ENCODE measurements at regions not wholly inside any gene's neighbourhood (a gene's known extent, or its start where the extent isn't known, plus 50 kb on each side); places are given as distances from the start of the nearest gene placed in this dataset.
"Not testable (repeated sequence)": the region's sequence is repeated elsewhere in the genome, so short reads cannot be mapped to it uniquely, and the experiment has no call there.

DNA sequence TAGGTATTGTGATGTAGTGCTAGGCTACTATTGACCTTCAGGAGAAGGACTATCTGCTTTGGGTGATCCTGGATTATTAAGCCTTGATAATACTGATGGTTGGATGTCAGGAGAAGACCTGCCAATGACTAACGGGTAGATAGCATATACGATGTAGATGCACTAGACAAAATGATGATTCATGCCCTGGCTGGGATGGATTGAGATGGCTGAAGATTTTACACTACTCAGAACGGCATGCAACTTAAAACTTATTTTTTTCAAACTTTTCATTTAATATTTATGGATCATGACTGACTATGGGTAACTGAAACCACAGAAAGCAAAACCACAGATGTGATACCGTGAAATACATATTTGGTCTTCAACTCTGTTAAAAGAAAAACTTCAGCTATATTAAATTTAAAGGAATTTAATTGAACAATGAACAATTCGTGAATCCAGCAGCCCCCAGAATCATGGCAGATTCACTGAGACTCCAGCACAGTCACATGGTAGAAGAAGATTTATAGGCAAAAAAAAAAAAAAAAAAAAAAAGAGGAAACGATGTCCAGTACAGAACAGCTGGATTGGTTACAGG is 124.6 kb upstream of the CDK13 start:
- DNase-seq (ENCODE audit: low spot score) = no peak

DNA sequence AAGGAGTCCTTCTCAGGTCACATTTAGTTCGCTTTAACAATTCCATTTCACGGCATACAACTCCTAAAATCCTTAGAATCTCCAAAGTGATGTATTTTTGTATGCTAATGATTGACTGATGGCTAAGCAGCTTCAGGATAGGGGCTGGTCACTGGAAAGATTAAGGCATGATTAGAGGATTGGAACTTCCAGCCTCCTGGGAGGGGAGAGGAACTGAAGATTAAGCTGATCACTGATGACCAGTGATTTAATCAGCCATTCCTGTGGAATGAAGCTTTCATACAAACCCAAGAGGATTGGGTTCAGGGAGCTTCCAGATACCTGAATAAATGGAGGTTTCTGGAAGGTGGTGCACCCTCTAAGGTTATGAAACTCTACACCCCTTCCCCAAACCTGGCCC is 123.9 kb upstream of the CDK13 start:
- no peak for DNase-seq (ENCODE audit: low spot score)

DNA sequence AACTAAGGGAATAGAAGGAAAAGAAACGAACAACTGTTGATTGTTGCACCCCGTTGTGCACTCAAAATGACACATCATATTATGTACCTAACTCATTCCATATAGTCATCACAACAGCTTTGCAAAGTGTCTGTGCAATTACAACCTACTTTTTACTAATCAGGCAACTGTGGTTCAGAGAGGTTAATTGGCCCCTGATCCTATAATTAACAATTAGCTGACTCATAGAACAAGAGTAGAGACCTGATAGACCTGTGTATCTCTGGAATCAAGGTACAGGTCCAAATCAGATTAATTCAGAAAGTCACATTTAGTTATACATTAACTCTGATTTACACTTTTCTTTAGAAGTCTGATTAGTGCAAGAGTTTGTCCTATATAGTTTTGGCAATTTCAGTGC is 122.5 kb upstream of the CDK13 start:
- no peak for DNase-seq (ENCODE audit: low spot score)

- DNase-seq (ENCODE audit: low spot score) = no peak
Observed at GRCh38 chr7:39829028-39829427, 121.0 kb upstream of the CDK13 start.

GRCh38 chr7:39832519-39833085 is 117.5 kb upstream of the CDK13 start:
- DNase-seq (ENCODE audit: low spot score) = no peak

- peak; percentile 25 for DNase-seq (ENCODE audit: low spot score)
Observed at GRCh38 chr7:39833180-39833799, 116.8 kb upstream of the CDK13 start.

- not testable (repeated sequence) for DNase-seq (ENCODE audit: low spot score)
Observed at GRCh38 chr7:39833865-39834634, 116.0 kb upstream of the CDK13 start.

DNA sequence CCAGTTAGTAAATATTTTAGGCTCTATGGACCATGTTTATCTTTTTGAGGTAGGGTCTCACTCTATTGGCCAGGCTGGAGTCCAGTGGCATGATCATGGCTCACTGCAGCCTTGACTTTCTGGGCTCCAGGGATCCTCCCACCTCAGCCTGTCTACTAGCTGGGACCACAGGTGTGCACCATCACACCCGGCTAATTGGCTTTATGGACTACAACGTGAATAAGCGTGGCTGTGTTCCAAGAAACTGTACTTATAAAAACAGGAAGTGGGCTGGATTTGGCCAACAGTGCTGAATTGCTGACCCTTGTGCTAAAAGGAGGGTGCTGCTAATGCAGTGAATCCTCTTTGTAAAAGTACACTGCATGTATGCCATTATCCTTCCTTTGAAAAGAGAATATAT is 111.7 kb upstream of the CDK13 start:
- DNase-seq (ENCODE audit: low spot score) = no peak

DNA sequence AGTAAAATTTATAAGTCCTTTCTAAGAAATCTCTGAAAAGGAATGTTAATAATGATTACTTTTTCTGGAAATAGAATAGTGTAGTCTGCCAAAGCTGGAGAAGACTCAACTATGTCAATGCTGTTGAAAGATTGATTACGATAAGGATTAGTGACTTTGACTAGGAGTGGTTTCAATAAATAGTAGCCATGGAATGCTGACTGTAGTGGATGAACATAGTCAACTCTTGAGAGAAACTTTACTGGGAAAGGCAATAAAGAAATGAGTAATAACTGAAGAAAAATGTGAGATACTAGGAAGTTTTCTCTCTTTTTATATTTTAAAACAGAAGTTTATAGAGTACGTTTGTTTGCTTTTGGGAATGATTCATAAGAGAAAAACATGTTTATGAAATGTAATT is 105.0 kb upstream of the CDK13 start:
- DNase-seq (ENCODE audit: low spot score) = no peak

DNA sequence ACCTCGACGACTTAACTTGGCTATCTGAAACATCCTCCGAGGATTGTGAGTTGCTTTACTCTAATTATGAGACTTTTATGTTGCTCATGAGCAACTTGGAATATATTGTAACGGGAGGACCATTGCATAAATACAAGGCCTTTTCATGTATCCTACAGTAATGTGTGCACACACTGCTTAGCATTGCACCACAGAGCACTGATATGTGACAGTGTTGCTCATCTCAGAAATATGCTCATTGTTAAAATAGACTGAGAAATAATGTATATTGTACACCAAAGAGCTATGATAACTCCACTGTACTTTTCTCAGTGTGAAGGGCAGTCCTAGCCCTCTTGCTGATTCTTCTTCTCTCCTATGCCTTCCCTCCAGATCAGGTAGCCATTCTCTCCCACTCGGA is 102.8 kb upstream of the CDK13 start:
- no peak for DNase-seq (ENCODE audit: low spot score)

DNA sequence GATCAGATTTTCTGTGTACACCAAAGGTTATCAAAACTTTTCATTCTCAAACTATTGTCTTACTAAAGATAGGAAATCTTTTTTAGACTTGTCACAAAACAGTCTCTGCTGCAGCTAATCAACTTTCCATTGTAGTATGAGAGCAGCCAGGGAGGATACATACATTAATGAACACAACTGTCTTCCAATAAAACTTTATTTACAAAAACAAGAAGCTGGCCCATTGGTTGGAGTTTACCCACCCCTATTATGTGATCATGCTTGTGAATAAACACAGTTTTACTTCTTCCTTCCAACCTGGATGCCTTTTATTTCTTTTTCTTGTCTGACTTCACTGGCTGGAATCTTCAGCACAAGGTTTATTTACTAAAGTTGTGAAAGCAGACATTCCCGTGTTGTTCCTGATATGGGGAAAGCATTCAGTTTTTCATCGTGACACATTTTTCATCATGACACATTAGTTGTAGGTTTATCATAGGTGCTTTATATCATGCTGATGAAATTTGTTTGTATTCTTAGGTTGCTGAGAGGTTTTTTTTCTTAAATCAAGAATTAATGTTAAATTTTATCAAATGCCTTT is 98.5 kb upstream of the CDK13 start:
- no peak for DNase-seq (ENCODE audit: low spot score)

DNA sequence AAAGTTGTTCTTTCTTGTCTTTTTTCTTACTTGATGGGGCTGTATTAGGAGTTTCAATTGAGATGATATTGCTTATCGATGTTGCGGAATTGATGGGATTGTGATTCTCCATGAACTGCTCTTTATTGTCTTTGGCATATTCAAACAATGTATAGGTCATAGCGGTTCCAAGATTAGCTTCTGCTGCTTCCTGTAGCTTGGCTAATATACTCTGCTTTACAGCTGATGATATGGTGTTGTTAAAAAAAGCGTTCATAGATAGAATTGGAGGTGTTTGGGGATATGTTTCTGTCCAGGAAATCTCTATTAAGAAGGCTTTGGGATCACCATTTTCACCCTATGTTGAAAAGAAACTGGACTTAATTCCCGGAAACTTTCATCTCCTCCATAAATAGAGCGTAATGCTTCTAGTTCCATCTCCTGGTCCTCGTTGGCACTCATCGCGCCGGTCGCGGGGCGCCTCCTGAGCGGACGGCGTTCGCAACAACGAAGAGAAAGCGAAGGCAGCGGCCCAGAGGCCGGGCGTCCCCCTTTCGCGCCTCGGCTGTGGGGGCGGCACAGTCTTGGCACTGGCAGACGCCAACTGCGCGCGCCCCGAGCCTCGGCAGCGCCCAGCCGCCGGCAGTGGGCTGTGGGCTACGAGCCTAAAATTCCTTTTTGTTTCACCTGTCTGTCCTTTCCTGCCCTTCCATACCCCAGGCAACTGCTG is 95.3 kb upstream of the CDK13 start:
- not testable (repeated sequence) for DNase-seq (ENCODE audit: low spot score)

DNA sequence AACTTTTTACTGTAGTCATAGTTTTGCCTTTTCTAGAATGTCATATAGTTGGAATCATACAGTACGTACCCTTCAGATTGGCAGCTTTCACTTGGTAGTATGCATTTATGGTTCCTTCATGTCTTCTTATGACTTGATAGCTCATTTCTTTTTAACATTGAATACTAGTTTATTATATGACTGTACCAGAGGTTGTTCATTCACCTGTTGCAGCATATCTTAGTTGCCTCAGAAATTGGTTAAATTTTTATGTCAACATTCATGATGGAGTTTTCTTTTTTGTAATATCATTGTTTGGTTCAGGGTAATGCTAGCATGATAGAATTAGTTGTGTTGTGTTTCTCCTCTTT is 94.8 kb upstream of the CDK13 start:
- no peak for DNase-seq (ENCODE audit: low spot score)

- DNase-seq (ENCODE audit: low spot score) = not testable (repeated sequence)
Observed at GRCh38 chr7:39863675-39864322, 86.3 kb upstream of the CDK13 start.

DNA sequence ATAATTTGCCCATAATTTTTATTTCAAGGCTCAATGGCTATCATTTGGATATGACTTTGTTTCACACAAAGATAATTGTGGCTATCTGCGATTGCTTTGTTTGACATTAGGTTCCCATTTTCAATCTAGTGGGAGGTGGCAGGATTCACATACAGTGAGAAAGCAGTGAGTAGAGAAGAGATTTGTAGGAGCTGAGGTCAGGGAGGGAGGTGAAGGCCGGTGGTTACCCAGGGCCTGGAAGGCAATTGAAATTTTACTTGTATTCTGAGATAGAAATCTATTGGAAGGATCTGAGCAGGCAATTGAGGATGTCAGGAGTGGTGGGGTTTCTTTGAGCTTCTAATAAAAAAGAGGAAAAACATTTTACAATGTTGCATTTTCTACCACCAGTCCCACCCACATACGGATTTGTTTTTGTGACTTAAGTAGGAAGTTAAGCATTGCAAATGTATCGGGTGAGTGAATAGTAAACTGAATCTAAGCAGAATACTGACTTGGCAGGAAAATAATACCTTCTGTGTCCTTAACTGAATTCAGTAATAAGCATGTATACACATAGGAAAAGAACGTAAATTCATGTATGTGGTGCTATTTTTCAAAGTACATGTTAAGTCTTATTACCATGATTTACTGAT is 80.1 kb upstream of the CDK13 start:
- not testable (repeated sequence) for DNase-seq (ENCODE audit: low spot score)

GRCh38 chr7:39871610-39872009 is 78.4 kb upstream of the CDK13 start:
- DNase-seq (ENCODE audit: low spot score) = not testable (repeated sequence)

GRCh38 chr7:39880556-39880955 is 69.5 kb upstream of the CDK13 start:
- no peak for DNase-seq (ENCODE audit: low spot score)

DNA sequence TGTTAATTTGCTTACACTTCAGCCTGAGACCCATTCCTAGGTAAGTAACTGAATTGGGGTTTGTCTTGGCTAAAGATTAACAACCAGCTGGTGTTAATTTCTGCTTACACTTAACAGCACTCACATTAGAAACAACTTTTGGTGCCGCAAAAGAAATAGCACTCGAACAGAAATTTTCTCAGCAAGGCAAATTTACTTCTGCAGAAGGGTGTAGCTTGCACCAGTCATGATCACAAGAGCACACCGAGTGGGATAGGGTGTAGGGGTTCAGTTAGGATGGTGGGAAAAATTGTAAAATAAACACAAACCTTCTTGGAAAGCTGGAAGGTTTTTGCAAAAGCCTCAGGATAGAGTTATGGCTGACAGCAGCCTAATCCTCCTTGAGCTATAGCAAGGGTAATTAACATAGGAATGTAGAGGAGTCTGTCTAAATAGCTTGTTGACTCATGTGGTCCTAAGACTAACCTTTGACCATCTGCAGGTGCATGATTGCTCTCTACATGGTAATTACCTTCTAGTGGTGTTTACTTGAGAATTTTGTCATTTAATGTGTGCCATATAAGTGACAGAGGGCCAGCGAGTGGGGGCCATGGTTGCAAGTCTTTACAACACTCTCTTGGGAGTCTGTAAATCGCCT is 67.8 kb upstream of the CDK13 start:
- no peak for DNase-seq (ENCODE audit: low spot score)

DNA sequence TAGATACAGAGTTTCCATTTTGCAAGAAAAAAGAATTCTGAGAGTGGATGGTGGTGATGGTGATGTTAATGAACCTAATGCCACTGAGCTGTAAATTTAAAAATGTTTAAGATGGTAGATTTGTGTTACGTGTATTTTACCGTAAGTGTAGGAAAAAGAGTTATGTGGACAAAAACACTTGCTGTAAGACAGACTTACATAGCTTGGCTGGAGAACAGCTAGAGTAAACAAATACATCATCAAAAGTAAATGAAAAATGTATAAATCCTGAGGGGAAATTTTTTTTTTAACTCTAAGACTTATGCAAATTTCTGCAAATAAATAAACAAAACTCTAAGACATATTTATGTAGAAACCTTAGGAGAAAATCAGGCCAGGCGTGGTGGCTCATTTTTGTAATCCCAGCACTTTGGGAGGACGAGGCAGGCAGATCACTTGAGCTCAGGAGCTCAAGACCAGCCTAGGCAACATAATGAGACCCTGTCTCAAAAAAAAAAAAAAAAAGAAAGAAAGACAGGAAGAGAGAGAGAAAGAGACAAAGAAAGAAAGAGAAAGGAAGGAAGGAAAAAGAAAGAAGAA is 66.2 kb upstream of the CDK13 start:
- no peak for DNase-seq (ENCODE audit: low spot score)

DNA sequence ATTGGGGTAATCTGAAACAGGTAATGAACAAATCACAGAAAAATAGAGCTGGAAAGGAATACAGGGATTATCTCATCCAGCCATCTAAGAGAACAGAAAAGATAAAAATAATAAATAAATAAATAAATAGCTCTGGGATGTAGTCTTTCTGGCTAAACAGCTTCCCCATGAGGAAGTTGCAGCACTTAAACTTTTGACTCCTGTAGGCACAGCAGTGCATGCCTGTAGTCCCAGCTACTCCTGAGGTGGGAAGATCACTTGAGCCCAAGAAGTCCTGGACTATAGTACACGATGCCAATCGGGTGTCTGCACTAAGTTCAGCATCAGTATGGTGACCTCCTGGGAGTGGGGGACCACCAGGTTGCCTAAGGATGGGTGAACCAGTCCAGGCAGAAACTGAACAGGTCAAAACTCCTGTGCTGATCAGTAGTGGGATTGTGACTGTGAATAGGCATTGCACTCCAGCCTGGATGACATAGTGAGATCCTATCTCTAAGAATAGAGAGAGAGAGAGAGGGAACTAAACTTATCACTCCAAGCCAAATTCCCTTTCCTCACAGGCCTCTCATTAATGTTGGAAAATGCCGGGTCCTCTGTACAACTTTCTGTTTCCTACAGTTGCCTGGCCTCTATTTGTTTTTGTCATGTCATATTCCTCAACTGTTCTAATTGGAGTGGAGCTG is 61.7 kb upstream of the CDK13 start:
- DNase-seq (ENCODE audit: low spot score) = no peak

All from germinal center (tissue), 1 donor.